Lower leg skin (tissue), 4 donors: ENCODE measurements at regions not wholly inside any gene's neighbourhood (a gene's known extent, or its start where the extent isn't known, plus 50 kb on each side); places are given as distances from the start of the nearest gene placed in this dataset.
"Not testable (repeated sequence)": the region's sequence is repeated elsewhere in the genome, so short reads cannot be mapped to it uniquely, and the experiment has no call there.

Experiments used
- DNase-seq, 2 donors: peaks; one replicate each; pipeline ENCODE4 v3.0.0-alpha.2; 2019; ENCODE audit warnings: low spot score in 2 of 2
- H3K4me3 ChIP-seq: fragments of 200-600 bp; sonication (generic); 2 replicates; pipeline ENCODE4 v1.5.1; 2017; ENCODE audit warnings: mild to moderate bottlenecking, low read depth; ENCODE audit not compliant: poor library complexity, severe bottlenecking
- CTCF ChIP-seq, 3 donors: fragments of 450-650 bp; IDR thresholded peaks; one replicate each; pipeline ENCODE4 v1.5.1; 2016; ENCODE audit warnings: antibody characterized with exemption in 3 of 3, mild to moderate bottlenecking in 3 of 3, moderate library complexity in 2 of 3
- POLR2A ChIP-seq, 2 donors: fragments of 450-650 bp; IDR thresholded peaks; one replicate each; pipeline ENCODE4 v1.6.1; 2016 to 2017; ENCODE audit warnings: antibody characterized with exemption in 2 of 2, mild to moderate bottlenecking in 1 of 2, moderate library complexity in 1 of 2
- WGBS, 2 donors: methylation state at CpG; one replicate each; pipeline ENCODE4 v1.1.5; 2018; 5-methylcytosine and 5-hydroxymethylcytosine counted together
- intact Hi-C: fragments of 100-400 bp; cut with DNase I; formaldehyde crosslinking; loops from one replicate; pipeline ENCODE4 v1.15.0; 2023; ENCODE audit warnings: low total_unique reads

DNA sequence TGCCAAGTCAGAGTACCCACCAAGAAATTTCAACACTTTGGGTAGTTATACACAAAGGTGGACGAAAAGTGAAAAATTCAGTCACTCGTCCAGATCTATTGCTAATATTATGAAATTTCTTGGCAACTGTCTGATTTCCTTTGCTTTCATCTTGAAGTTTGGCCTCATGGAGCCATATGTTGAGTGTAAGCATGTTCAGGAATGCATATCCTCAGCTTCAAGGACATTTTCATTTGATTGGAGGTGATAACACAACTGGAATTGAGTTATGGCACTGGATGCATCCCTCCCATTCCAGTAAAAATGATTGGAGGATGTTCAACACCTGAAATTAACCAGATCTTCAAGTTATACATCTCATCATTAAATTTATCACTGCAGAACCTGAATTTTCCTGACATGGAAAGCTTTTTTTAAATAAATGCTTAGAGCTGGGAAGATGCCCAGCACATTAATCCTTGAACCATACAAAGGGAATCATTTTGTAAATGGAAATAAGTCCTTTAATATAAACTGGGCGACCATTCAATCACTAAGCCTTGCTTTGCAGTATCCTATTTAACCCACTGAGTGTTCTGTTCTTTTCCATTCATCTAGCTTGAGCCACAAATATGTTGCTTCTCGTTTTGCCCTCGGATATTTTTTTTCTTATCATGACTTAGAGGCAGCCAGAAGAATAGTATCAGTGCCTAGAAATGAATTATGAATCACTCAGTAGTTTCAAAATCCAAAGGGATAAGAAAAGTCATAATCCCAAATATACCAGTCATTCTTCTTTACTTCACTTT is 273.7 kb upstream of the PIK3R1 start:
- no peak overlapping the region for H3K4me3 ChIP-seq
- DNase-seq: no peak
- WGBS, 2 donors: 30 to 43% methylated on average over 5 of the region's 5 CpGs
- TF ChIP-seq POLR2A (IDR thresholded peaks at IDR 0.05) (no peak), CTCF (IDR thresholded peaks at IDR 0.05) (no peak)
- intact Hi-C loops: no loop called here

DNA sequence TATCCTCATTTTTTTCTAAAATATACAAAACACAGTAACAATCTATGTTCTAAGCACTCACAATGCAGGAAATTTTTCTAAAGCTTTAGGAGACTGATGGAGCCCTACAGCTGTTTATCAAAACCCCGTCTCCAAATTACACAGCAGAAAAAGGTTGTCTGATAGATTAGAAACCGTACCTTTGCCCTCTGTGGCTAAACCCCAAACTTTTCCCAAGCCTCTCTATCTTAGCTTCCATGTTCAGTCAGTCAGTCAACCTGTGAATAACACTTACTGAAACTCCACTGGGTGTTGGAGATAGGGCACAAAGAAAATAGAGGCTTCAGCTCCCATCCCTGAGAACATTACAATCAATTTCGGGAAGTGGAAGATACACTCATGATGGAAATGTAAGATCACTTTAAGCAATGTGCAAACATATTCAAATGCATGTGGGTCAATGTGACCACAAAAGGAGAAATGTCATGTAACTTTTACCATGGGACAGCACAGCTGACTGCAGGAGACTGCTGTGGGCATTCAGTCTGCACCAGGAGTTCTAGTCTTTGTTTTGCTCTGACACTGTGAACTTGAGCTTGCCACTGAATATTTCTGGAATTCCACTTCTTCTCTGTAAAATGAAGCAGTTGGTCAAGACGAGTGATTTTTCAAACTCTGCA is 279.5 kb upstream of the PIK3R1 start:
- H3K4me3 ChIP-seq: no peak overlapping the region
- intact Hi-C loops: no loop called here
- 75 to 93% methylated on average over 4 of the region's 4 CpGs for WGBS, 2 donors
- DNase-seq: no peak
- TF ChIP-seq CTCF (IDR thresholded peaks at IDR 0.05) (no peak), POLR2A (IDR thresholded peaks at IDR 0.05) (no peak)

DNA sequence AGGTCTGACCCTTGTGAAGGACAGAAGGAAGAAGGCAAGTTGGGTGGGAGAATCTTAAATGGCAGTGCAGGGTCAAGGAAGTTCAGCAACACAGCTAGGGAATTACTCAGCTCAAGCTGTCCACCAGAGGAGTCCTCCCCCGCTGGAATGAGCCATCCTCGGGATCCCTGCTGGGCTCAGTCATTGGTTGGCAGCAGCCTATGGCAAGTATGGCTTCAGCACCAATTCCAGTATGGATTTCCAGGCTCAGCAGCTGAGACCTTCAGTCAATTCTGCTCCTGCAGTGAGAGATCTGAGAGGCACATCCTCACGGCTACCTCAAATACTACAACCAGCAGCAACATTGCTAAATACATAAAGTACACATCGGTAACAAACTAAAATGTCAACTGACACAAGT is 280.6 kb upstream of the PIK3R1 start:
- DNase-seq: no peak
- WGBS, 2 donors: 91 to 96% methylated on average over 4 of the region's 4 CpGs
- H3K4me3 ChIP-seq: no peak overlapping the region
- intact Hi-C loops: no loop called here
- TF ChIP-seq POLR2A (IDR thresholded peaks at IDR 0.05) (no peak), CTCF (IDR thresholded peaks at IDR 0.05) (no peak)

- no peak for TF ChIP-seq POLR2A (IDR thresholded peaks at IDR 0.05)
- DNase-seq: no peak
- H3K4me3 ChIP-seq: no peak overlapping the region
- 67 to 84% methylated on average over 5 of the region's 5 CpGs for WGBS, 2 donors
- intact Hi-C loops: no loop called here
Measured at GRCh38 chr5:67925511-67925910, 290.0 kb upstream of the PIK3R1 start.

DNA sequence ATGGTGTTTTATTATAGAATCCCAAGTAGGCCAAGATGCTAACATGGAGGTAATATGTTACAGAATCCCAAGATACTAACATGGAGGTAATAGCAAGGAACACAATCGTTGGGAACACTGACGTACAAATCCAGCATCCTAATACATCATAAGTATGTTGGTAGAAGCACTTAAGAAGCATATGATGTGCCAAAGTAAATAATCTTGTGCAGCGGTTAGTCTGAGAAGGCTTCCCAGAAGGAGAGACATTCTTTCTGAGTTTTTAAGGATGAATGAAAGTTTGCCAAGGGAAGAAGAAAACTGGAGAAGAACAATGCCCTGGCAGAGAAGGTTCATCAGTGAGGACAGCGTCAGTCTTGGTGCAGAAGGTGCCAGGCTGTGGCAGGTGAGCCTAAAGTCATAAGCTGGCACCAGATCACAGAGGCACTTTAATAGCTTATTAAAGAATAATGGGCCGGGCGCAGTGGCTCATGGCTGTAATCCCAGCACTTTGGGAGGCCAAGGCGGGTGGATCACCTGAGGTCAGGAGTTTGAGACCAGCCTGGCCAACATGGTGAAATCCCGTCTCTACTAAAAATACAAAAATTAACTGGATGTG is 294.5 kb upstream of the PIK3R1 start:
- intact Hi-C loops: no loop called here
- 76 to 81% methylated on average over 8 of the region's 8 CpGs for WGBS, 2 donors
- no peak for DNase-seq
- TF ChIP-seq CTCF (IDR thresholded peaks at IDR 0.05) (no peak), POLR2A (IDR thresholded peaks at IDR 0.05) (no peak)
- no peak overlapping the region for H3K4me3 ChIP-seq

GRCh38 chr5:67919532-67919931 is 296.0 kb upstream of the PIK3R1 start:
- DNase-seq, H3K4me3 ChIP-seq, intact Hi-C loops: not testable (repeated sequence)
